A549 (cell line): ENCODE measurements at regions not wholly inside any gene's neighbourhood (a gene's known extent, or its start where the extent isn't known, plus 50 kb on each side); places are given as distances from the start of the nearest gene placed in this dataset.
A peak's percentile ranks its signal among the peaks of the same experiment; 100 is the strongest.

Experiments used
- ATAC-seq, 2 experiments: fragments of 200-7000 bp in 1 of 2; fragments of >200 bp in 1 of 2; cut with Nextera tagmentation in 1 of 2; cut with Tn5 transposase in 1 of 2; 3 replicates each; pipeline versions ENCODE4 v1.8.0 to v1.9.1; 2018 to 2020; ENCODE audit warnings: mild to moderate bottlenecking in 1 of 2, moderate library complexity in 1 of 2
- CTCF ChIA-PET: fragments of 300-600 bp; sonication (Branson Sonifier 250); formaldehyde crosslinking; extraction: SDS; loops from one replicate; lab custom pipeline; 2021; ENCODE audit warnings: antibody characterized with exemption, inconsistent platforms; lab: Yijun Ruan, JAX
- POLR2A ChIA-PET: fragments of 350-600 bp; formaldehyde crosslinking; extraction: SDS; loops from one replicate; lab custom pipeline; 2021; ENCODE audit warnings: antibody characterized with exemption, inconsistent platforms; lab: Yijun Ruan, JAX
- DNase-seq, 2 experiments: peaks; one replicate each; pipeline versions ENCODE4 v3.0.0 to v3.0.0-alpha.2; 2011 to 2016; ENCODE audit warnings: low read depth in 1 of 2, low spot score in 1 of 2
- FAIRE-seq: peaks from 2 replicates; lab custom pipeline; 2011; peaks lifted over from hg19 to GRCh38; lab: Jason Lieb, UNC
- H3K27ac ChIP-seq, 2 experiments: fragments of >200 bp; sonication (Bioruptor Twin); formaldehyde crosslinking; 3 replicates each; pipeline ENCODE4 v1.5.1; 2016 to 2017
- H3K4me1 ChIP-seq: fragments of >200 bp; sonication (Bioruptor Twin); formaldehyde crosslinking; 3 replicates; pipeline ENCODE4 v1.6.1; 2016
- H3K4me2 ChIP-seq: fragments of >200 bp; sonication (Bioruptor Twin); formaldehyde crosslinking; 3 replicates; pipeline ENCODE4 v1.6.1; 2016
- H3K4me3 ChIP-seq: fragments of >200 bp; sonication (Bioruptor Twin); formaldehyde crosslinking; 3 replicates; pipeline ENCODE4 v1.5.1; 2016
- H3K9me3 ChIP-seq: fragments of >200 bp; sonication (Bioruptor Twin); formaldehyde crosslinking; 3 replicates; pipeline ENCODE4 v1.6.1; 2016
- BHLHE40 ChIP-seq: IDR thresholded peaks from 2 replicates; pipeline ENCODE4 v1.6.1; 2012; ENCODE audit warnings: low read depth, low read length, inconsistent platforms
- CEBPB ChIP-seq, 2 experiments: fragments of >200 bp in 1 of 2; sonication (Bioruptor Twin) in 1 of 2; formaldehyde crosslinking in 1 of 2; IDR thresholded peaks; 2 replicates each; pipeline ENCODE4 v1.6.1; 2012 to 2016
- EHMT2 ChIP-seq: fragments of 200-600 bp; sonication (generic); IDR thresholded peaks from 2 replicates; pipeline ENCODE4 v1.6.1; 2016; ENCODE audit warnings: antibody characterized with exemption, low read depth, mild to moderate bottlenecking, moderate library complexity
- ELK1 ChIP-seq: fragments of 150-350 bp; IDR thresholded peaks from 2 replicates; pipeline ENCODE4 v1.6.1; 2014; ENCODE audit warnings: low read depth, mild to moderate bottlenecking, low read length
- EP300 ChIP-seq, 2 experiments: fragments of >200 bp; sonication (Bioruptor Twin); formaldehyde crosslinking; IDR thresholded peaks; 2 replicates in 1 of 2; 3 replicates in 1 of 2; pipeline ENCODE4 v1.6.1; 2016 to 2017
- ESRRA ChIP-seq: fragments of 150-350 bp; IDR thresholded peaks from 2 replicates; pipeline ENCODE4 v1.6.1; 2014; ENCODE audit warnings: mild to moderate bottlenecking, low read length, borderline replicate concordance
- FOSB ChIP-seq: fragments of 250-450 bp; sonication (Bioruptor Pico); IDR thresholded peaks from 2 replicates; pipeline ENCODE4 v1.5.0; 2020; ENCODE audit warnings: mild to moderate bottlenecking, moderate library complexity
- FOSL2 ChIP-seq, 2 experiments: fragments of 450-650 bp in 1 of 2; fragments of >200 bp in 1 of 2; sonication (Bioruptor Twin) in 1 of 2; formaldehyde crosslinking; IDR thresholded peaks; 2 replicates each; pipeline versions ENCODE4 v1.5.0 to v1.6.1; 2016 to 2020; ENCODE audit warnings: mild to moderate bottlenecking in 1 of 2, moderate library complexity in 1 of 2
- FOXS1 ChIP-seq: fragments of 250-450 bp; sonication (Bioruptor Pico); IDR thresholded peaks from 2 replicates; pipeline ENCODE4 v1.5.0; 2020; ENCODE audit warnings: mild to moderate bottlenecking, moderate library complexity
- HDAC2 ChIP-seq: fragments of 200-600 bp; sonication (generic); IDR thresholded peaks from 2 replicates; pipeline ENCODE4 v1.6.1; 2016
- HOXB13 ChIP-seq: fragments of 250-450 bp; sonication (Bioruptor Pico); IDR thresholded peaks from 2 replicates; pipeline ENCODE4 v1.5.0; 2020; ENCODE audit warnings: low read depth, mild to moderate bottlenecking, moderate library complexity
- KDM1A ChIP-seq: fragments of 200-600 bp; sonication (generic); IDR thresholded peaks from 2 replicates; pipeline ENCODE4 v1.6.1; 2016; ENCODE audit warnings: low read depth, mild to moderate bottlenecking
- RCOR1 ChIP-seq: fragments of 150-350 bp; IDR thresholded peaks from 2 replicates; pipeline ENCODE4 v1.6.1; 2014; ENCODE audit warnings: antibody characterized with exemption, low read length, low read depth
- REST ChIP-seq: fragments of 200-600 bp; sonication (generic); IDR thresholded peaks from 2 replicates; pipeline ENCODE4 v1.6.1; 2016; ENCODE audit warnings: antibody characterized with exemption, mild to moderate bottlenecking, moderate library complexity
- RNF2 ChIP-seq: fragments of 200-600 bp; sonication (generic); IDR thresholded peaks from 2 replicates; pipeline ENCODE4 v1.6.1; 2016; ENCODE audit warnings: low read depth, mild to moderate bottlenecking, antibody characterized with exemption, moderate library complexity, borderline replicate concordance
- TFCP2L1 ChIP-seq: fragments of 250-450 bp; sonication (Bioruptor Pico); IDR thresholded peaks from 2 replicates; pipeline ENCODE4 v1.5.0; 2021; ENCODE audit warnings: mild to moderate bottlenecking
- USF2 ChIP-seq: fragments of 450-650 bp; IDR thresholded peaks from 2 replicates; pipeline ENCODE4 v1.6.1; 2014; ENCODE audit warnings: antibody characterized with exemption
- WGBS: methylation state at CpG from one replicate; pipeline ENCODE4 v1.1.6; 2017; ENCODE audit errors: missing lambda C conversion rate; 5-methylcytosine and 5-hydroxymethylcytosine counted together
- TF ChIP-seq, protein P1 (sequence below): fragments of 250-450 bp; sonication (Bioruptor Pico); IDR thresholded peaks from 2 replicates; pipeline ENCODE4 v1.5.0; 2021; ENCODE audit warnings: mild to moderate bottlenecking, moderate library complexity, borderline replicate concordance

DNA sequence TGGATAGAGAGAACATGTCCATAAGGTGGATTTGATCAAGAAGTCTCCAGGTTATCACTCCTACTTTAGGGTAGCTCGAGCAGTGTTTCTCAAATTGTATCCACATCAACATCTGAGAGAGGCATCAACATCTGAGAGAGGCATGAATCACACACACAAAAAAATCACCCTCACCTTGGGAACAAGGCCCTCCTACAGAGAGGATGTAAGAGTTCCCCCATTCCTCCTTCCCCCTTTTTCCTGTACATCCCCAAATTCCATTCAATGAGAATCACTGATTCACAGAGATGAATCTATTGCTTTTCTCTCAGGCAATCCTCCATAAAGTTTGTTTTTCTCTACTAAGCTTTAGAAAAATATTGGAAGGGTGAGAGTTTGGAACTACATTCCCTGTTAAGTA lies 233.4 kb upstream of the CDH6 start:
- WGBS: 6% methylated on average over 1 of the region's 1 CpG
- ChIA-PET CTCF (no interaction called here), POLR2A (no interaction called here)
- Histone ChIP-seq H3K4me2 (no peak overlapping the region), H3K9me3 (no peaks in the 10 kb centered on the region; the same call in 2 of the 3 replicates), H3K4me1 (no peaks in the 10 kb centered on the region), H3K4me3 (no peak overlapping the region), H3K27ac (no peak overlapping the region)
- no peak for FAIRE-seq
- TF ChIP-seq KDM1A (no peak), FOXS1 (no peak)
- DNase-seq: no peak
- ATAC-seq: no peak

GRCh38 chr5:30959238-30959637 lies 234.2 kb upstream of the CDH6 start:
- WGBS: 67% methylated on average over 3 of the region's 3 CpGs
- ChIA-PET POLR2A (no interaction called here), CTCF (no interaction called here)
- no peak overlapping the region for H3K4me2 ChIP-seq
- no peaks in the 10 kb centered on the region; the same call in 2 of the 3 replicates for H3K9me3 ChIP-seq
- H3K4me3 ChIP-seq: no peak overlapping the region
- no peak for FAIRE-seq
- no peak overlapping the region for H3K27ac ChIP-seq
- no peaks in the 10 kb centered on the region for H3K4me1 ChIP-seq
- DNase-seq: peak in 1 of 2 experiments; percentile 2
- no peak for ATAC-seq
- no peak for TF ChIP-seq EHMT2
- no peak for TF ChIP-seq ELK1
- no peak for TF ChIP-seq USF2
- no peak for TF ChIP-seq CEBPB (IDR thresholded peaks at IDR 0.05)
- TF ChIP-seq TFCP2L1 (CRISPR knock-in tag): no peak
- TF ChIP-seq FOSB (CRISPR knock-in tag): no peak
- TF ChIP-seq BHLHE40: no peak
- no peak for TF ChIP-seq RNF2
- no peak for TF ChIP-seq HDAC2
- no peak for TF ChIP-seq ESRRA
- TF ChIP-seq FOSL2 (IDR thresholded peaks at IDR 0.05): no peak
- TF ChIP-seq FOSL2 (CRISPR knock-in tag; IDR thresholded peaks at IDR 0.05): no peak
- TF ChIP-seq RCOR1: no peak
- TF ChIP-seq, protein P1, sequence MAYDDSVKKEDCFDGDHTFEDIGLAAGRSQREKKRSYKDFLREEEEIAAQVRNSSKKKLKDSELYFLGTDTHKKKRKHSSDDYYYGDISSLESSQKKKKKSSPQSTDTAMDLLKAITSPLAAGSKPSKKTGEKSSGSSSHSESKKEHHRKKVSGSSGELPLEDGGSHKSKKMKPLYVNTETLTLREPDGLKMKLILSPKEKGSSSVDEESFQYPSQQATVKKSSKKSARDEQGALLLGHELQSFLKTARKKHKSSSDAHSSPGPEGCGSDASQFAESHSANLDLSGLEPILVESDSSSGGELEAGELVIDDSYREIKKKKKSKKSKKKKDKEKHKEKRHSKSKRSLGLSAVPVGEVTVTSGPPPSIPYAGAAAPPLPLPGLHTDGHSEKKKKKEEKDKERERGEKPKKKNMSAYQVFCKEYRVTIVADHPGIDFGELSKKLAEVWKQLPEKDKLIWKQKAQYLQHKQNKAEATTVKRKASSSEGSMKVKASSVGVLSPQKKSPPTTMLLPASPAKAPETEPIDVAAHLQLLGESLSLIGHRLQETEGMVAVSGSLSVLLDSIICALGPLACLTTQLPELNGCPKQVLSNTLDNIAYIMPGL (CRISPR knock-in tag): no peak
- TF ChIP-seq EP300 (IDR thresholded peaks at IDR 0.05): no peak
- TF ChIP-seq REST: no peak
- TF ChIP-seq HOXB13 (CRISPR knock-in tag): no peak
